ENCODE measurements at regions not wholly inside any gene's neighbourhood (a gene's known extent, or its start where the extent isn't known, plus 50 kb on each side); places are given as distances from the start of the nearest gene placed in this dataset.
"Not testable (repeated sequence)": the region's sequence is repeated elsewhere in the genome, so short reads cannot be mapped to it uniquely, and the experiment has no call there.

GRCh38 chr12:69173368-69173767, 66.0 kb upstream of the CPSF6 start:
- Histone ChIP-seq H3K36me3 (no peaks in the 10 kb centered on the region), H3K9me3 (no peaks in the 10 kb centered on the region), H3K27ac (no peak overlapping the region), H3K4me1 (no peaks in the 10 kb centered on the region), H3K27me3 (no peaks in the 10 kb centered on the region), H3K4me3 (no peak overlapping the region)
- DNase-seq (no peak), ATAC-seq (no peak)
- intact Hi-C loops (cut with DNase I) = no loop called here
- WGBS (ENCODE audit: insufficient coverage, low coverage, low lambda C conversion rate, missing lambda C conversion rate) = 64% methylated on average over 4 of the region's 9 CpGs
- TF ChIP-seq POLR2A (IDR thresholded peaks at IDR 0.05) = no peak

GRCh38 chr12:69179786-69180185, 59.6 kb upstream of the CPSF6 start:
- Histone ChIP-seq H3K4me1 (no peaks in the 10 kb centered on the region), H3K27me3 (no peaks in the 10 kb centered on the region), H3K27ac (no peak overlapping the region), H3K9me3 (no peaks in the 10 kb centered on the region), H3K4me3 (no peak overlapping the region), H3K36me3 (no peaks in the 10 kb centered on the region)
- DNase-seq (no peak), ATAC-seq (no peak)
- TF ChIP-seq POLR2A (IDR thresholded peaks at IDR 0.05) (no peak), CTCF (IDR thresholded peaks at IDR 0.05) (no peak)
- intact Hi-C loops (cut with DNase I) = no loop called here

GRCh38 chr12:69187572-69187971, 51.8 kb upstream of the CPSF6 start:
- H3K9me3 ChIP-seq; DNase-seq; intact Hi-C loops (cut with DNase I); H3K4me1 ChIP-seq; H3K4me3 ChIP-seq; H3K27me3 ChIP-seq; H3K27ac ChIP-seq; ATAC-seq; H3K36me3 ChIP-seq: not testable (repeated sequence)
- 33% methylated on average over 5 of the region's 7 CpGs for WGBS (ENCODE audit: insufficient coverage, low coverage, low lambda C conversion rate, missing lambda C conversion rate)

GRCh38 chr12:69189378-69189978, 49.9 kb upstream of the CPSF6 start:
- Histone ChIP-seq H3K9me3 (no peaks in the 10 kb centered on the region), H3K4me1 (no peaks in the 10 kb centered on the region), H3K4me3 (no peak overlapping the region), H3K27me3 (no peaks in the 10 kb centered on the region), H3K36me3 (no peaks in the 10 kb centered on the region), H3K27ac (no peak overlapping the region)
- no peak for ATAC-seq
- intact Hi-C loops (cut with DNase I) = no loop called here
- 34% methylated on average over 4 of the region's 4 CpGs for WGBS (ENCODE audit: insufficient coverage, low coverage, low lambda C conversion rate, missing lambda C conversion rate)
- no peak for TF ChIP-seq POLR2A (IDR thresholded peaks at IDR 0.05)
- no peak for TF ChIP-seq CTCF (IDR thresholded peaks at IDR 0.05)
- DNase-seq = no peak
